GM21528 (cell line): ENCODE measurements at regions not wholly inside any gene's neighbourhood (a gene's known extent, or its start where the extent isn't known, plus 50 kb on each side); places are given as distances from the start of the nearest gene placed in this dataset.

Source experiments
- ATAC-seq: cut with Tn5 transposase; IDR thresholded peaks from one replicate; pipeline ENCODE4 v1.9.1; 2021; ENCODE audit warnings: mild to moderate bottlenecking, moderate library complexity; ENCODE audit not compliant: unreplicated experiment, low FRiP score

DNA sequence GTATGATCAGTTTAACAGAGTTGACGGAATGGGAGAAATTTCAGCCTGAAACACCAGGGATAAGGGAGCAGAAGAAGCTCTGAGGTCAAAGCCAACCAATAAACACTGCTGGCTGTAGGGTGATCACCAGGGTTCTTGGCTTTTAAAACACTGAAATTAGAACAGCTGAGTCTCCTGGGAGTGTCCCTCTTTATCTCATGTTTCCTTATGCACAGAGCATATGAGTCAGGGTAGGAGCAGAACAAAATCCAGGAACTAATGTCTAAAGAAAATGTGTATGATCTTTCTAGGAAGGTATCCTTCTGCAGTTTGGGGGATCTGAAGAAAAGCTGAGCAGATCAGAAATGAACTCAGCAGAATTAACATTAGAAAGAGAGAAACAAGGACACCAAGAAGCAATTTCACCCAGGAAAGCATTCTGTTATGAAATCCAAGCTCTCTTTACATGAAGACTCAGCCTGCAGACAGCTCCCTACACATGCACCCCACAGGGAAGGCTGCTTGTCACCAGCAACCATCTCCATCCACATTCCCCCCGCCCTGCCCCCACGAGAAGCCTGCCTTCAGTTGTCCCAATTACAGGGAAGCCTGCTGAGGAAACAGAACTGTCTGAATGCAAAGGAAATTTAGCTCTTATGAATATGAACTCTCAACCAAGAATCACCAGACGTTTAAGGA, 469.7 kb downstream of the PDCD6IP start:
- ATAC-seq, result no peak

DNA sequence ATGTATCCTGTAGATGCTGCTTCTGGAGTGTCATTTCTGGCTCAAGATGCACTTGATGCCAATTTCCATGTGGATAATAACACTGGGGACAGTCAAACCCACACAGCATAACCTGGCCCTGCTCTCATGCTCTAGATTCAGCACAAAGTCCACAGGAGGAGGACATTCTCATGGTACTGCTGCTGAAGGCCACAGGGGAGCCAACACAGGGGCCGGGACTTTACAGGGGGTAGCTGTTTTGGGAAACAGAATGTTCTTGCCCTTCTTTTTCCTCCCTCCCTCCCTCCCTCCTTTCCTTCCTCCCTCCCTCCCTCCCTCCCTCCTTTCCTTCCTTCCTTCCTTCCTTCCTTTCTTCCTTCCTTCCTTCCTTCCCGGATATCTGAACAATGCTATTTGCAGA, 477.4 kb downstream of the PDCD6IP start:
- no peak for ATAC-seq

DNA sequence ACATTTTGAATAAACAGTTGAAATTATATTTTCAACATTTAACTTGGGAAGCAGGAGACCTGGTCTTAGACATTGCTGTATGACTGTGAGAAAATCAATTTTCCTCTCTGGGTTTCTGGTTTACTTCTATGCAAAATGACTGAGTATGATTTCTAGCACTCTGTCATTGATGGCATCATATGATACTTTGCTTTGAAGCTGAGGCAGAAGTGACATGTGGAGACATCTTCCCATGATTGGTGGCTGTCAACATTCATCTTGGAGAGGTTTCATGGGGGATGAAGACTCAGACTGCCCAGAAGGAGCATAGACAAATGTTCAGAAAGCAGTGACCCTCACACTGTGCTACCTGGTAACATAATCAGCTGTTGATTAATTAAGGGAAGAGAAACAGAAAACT, 477.9 kb downstream of the PDCD6IP start:
- no peak for ATAC-seq

DNA sequence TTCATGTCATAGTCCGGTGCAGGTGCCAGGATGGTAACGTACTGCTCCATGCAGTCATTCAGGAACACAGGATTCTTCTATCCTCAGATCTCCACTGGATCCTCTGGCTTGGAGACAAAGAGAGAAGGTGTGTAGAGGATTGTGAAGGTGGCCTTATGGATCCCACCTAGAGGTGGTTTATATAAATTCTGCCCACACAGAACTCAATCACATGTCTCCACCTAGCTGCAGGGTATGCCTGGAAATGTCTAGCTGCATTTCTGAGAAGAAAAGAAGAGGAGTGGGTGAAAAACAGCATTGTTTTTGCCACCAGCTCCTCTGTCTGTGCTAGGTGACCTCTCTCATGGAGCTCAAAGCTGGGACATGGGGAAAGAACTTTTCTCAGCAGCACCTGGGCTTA, 478.7 kb downstream of the PDCD6IP start:
- no peak for ATAC-seq

DNA sequence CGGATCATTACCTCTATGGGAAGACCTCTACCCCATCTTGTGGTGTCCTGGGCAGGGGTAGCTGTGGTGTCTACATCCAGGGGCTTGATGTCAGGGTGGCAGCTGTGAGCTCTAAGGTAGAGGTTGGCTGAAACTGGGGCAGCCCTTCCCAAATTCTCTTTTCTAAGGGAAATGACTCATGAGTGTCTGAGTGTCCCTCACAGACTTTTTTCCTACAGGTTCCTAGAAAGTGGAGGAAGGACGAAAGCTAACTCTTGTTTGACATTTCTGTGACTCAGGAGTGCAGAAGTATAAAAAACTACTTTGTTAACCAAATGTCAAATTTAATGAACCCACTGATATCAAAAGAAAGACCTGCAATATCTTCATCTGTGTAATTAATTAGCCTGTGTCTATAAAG, 481.5 kb downstream of the PDCD6IP start:
- no peak for ATAC-seq

DNA sequence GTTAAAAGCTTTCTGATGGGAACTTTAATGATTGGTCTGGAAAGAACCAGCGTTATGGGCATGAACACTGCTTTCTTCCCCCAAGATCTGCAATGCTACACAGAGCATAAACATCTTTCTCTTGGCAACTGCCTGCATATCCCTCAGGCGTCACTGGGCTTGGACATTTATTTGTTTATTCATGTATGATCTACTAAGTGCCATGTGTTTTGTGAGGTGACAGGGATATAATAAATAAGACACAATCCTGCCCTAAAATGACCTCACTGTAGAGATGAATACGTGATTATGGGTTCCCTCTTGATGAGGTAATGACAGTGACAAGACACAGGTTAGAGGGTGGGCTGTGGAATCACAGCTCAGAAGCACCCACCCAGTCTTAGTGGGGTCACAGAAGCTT, 485.3 kb downstream of the PDCD6IP start:
- no peak for ATAC-seq

DNA sequence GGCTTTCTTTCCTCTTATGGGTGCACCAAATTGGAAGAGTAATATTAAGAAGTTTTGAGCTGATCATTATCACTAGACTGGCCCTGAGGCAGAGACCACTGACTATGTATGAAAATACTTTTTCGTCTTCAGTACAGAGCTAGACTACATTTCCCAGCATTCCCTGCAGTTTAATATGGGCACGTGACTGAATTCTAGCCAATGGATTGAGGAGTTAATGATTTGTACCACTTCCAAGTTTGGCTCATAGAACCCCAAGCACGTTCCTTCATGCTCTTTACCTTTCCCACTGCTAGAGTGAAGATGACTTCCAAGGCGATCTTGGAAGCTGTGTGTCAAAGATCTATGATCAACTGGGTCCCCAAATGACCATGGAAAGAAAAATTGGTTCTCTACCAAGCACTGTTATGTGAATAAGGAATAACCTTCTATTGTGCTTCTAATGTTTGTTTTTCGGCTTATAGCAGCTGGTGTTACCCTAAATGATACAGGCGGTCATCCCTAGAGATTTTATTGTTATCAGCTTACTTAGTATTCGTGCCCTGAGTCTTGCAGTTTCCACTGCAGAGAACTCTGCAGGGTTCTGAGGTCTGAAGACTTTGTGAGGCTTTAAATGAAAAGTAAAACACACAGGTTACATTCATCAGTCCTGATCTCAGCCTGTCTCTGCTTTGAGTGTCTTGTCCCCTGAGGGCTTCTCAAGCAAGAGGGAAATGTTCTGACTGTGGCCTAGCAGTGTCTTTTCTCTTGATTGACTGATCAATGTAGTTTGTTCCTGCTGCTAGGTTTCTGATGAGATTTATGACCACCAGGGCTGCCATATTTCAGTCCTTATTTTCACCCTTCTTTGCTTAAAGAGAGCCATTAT, 486.8 kb downstream of the PDCD6IP start:
- no peak for ATAC-seq

DNA sequence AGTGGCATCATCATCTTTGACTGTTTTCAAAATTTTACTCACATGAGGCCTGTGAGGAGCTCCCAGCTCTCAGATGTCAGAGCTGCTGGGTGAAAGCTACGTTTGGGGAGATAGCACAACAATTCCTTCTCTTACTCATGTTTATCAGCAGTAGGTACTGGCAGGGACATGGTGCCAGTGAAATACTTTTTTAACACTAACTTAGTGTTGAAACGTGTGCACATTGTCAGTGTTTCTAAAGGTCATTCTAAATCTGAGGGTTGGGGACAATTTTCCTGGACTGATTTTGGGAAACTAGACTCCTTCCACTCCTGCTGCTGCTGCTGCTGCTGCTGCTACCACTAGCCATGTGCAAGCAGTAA, 487.4 kb downstream of the PDCD6IP start:
- no peak for ATAC-seq

DNA sequence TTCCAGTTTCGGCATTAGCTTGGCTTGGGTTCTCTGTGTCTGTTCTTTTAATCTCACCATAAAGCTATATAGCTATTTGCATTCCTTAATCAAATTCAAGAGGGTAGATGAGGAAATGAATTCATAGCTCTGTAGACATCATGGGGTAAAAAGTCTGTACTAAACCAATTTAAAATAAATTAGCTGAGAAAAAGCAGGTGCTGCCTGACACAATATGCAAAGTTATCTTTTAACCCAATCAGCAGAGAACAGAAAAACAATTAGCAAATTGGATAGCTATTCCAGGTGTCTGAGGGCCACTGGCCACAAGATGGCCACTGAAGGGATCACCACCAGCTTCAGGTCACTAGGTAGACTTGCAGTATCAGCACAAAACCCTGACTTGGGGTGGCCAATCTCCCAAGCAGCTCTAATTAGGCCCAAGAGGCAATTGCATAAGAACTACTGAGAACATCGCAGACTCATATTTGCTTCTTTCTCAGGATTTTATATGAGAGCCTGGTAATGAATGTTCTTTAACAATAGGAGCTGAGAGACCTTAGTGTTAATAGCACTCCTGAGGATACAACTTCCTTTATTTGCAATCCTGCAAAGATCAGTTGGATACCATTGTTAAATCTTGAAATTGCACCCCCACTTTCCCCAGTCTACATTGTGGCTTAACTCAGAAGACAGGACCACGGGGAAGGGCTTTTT, 494.3 kb downstream of the PDCD6IP start:
- ATAC-seq, result no peak

DNA sequence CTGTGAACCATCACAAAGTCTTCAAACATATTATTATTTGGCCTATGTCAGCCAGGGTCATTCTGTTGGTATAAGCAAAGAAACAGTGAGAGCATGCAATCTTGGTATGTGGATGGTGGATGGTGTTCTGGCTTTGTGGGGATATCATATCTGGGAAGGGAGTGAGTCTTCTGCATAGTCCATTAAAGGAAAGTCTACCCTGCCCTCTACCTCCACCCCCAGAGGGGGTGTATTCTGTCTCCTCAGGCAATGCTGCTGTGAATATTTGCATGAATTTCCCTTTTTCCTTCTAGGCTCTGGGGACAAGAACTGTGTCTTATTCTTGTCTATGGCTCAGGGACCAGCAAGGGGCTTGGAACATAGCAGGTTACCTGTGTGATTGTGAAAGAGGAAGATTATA, 495.8 kb downstream of the PDCD6IP start:
- no peak for ATAC-seq

DNA sequence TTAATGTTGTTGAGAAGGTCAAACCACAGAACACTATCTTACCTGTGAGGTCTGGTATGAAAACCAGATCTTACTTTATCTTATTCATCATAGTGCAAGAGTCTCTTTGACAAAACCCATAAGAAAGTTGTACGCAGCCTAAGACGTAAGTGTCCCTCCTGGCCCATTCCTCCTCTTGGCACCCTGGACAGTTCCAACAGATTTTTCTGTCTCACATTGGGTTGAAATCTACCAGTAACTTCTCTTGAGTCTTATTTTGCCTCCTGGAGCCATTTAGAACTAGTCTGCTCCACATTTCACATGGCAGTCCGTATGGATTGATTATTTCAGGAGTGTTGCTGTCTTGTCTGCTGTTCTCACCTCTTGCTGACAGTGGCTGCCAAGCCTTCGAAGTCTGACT, 498.4 kb downstream of the PDCD6IP start:
- no peak for ATAC-seq

DNA sequence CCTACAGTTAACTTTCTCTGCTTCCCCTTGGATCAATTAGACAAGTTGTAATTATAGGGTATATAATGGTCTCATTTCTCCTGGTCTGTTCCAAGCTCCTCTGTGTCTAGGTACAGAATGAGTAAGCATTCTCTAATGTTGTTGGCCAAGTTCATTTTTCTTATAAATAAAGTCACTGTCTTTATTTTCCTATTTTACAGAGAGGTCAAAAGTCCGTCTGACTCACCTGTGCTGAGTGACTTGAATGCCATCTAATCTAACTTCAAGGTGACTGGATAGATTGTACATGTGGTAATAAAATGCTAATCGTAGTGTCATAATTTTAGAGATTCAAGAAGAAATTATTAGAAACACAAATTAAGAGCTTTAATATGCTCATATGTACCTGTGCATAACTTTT, 500.2 kb downstream of the PDCD6IP start:
- ATAC-seq, result no peak

DNA sequence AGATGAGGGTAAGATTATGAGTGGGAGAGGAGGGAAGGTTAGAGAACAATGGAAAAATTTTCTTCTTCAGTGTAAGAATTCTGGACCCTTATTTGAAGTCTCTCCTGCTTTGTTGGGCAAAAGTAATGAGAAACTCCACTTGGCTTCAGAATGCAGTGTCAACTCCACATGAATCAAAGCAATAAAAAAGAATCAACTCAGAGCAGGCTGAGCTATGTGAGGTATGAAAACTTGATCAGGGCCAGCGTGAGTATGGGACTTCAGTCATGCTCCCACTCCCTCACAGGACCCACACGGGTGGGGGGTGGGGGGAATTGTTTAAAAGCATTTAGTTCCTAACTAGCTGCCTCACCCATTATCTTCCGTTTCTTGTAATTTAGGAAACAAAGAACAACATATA, 502.2 kb downstream of the PDCD6IP start:
- ATAC-seq, result no peak

DNA sequence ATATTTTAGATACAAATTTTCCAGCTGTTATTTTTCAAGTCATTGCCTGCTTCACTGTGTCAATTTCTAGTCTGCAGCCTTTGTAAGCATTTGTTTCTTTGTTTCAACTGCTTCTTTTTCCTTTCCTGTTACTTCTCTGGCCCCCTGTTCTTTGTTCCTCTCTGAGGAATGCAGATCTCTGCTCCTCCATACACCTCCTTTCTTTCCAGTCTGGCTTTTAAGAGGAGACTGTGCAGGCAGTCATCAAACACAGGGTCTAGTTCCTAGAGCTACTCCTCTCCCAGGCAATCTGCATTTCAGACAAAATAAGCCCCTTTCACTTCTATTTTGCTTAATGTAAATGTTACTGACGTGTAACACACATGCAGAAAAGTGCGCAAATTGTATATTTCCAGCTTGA, 502.9 kb downstream of the PDCD6IP start:
- no peak for ATAC-seq

DNA sequence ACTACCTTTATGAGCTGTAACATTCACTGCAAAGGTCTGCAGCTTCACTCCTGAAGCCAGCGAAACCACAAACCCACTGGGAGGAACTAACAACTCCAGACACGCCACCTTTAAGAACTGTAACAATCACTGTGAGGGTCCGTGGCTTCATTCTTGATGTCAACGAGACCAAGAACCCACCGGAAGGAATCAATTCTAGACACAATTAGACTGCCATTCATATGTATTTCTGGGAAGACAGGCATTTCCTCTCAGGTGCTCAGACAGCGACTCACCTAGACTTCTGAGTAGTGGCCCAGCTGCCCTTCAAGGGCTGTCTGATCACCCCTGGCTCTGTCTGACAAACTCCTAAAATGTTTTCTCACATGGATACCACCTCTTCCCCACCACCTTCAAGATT, 506.8 kb downstream of the PDCD6IP start:
- ATAC-seq, result no peak

DNA sequence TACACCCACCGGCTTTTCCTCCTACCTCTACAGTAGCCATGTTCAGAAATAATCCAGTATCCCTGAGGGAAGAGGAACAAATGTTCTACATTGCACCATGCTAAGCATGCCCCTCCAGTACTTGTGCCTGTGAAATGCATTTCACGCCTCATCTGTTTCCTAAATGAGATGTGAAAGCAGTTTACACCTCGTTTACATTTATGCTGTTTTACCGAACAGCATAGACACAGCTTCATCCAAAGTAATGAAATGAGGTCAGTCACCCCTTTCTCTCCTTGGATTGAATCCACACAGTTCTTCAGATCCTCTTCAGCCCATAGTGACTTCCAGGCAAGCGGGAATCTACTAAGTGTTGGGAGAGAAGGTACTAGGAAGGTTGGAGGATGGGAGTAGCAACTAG, 514.3 kb downstream of the PDCD6IP start:
- ATAC-seq, result no peak

DNA sequence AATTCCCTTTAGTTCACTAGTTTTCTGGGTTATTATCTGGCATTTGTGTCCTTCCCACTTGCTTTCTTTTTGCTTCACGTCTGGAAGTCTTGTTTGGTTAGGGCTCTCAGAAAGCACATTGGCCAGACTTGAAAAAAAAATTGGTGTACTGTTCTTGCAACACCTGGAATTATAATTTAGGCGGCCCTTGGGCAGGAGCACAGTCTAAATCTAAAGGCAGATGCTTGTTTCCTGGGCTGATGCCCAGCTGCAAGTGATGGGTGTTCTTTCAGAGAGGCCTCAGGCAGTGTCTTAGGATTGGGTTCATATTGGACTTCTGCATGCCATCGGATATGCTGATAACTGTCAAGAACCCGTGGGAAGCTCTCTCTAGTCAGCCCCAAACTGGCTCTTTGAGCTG, 521.5 kb downstream of the PDCD6IP start:
- no peak for ATAC-seq

DNA sequence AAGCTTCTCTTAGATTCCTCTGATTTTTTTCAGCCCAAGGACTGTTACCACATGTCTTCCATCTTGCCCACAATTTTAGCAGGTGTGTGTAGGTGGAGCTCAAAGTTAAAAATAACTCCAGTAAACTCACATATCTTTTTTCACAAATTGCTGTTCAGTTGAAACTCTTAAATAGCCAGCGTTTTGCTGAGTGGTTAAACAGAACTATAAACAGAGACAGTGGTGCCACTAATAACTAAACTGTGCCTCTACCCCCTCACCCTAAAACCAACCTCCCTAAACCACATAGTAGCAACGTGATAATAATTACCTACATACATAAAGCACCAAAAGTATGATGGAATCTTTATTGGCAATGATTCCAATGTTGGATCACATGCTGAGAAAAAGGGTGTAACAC, 525.1 kb downstream of the PDCD6IP start:
- ATAC-seq, result peak; percentile 83

DNA sequence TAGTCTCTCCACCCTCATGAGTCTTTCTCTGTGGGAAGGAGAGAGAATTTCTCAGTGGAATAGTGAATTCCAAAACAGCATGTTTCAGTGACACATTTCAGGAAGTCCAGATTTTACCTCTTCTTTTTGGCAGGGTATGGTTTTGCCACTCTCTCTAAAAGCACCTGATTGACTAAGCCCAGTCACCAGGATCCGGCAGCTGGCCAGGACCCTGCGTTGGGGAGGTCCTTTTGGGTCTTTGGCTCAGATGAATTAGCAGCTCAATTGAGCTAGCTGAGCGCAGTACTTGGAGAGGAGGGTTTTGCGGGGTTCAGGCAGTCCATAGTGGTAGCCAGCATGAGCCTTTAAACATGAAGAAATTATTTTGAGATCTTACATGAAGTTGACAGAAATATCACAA, 548.2 kb downstream of the PDCD6IP start:
- no peak for ATAC-seq

DNA sequence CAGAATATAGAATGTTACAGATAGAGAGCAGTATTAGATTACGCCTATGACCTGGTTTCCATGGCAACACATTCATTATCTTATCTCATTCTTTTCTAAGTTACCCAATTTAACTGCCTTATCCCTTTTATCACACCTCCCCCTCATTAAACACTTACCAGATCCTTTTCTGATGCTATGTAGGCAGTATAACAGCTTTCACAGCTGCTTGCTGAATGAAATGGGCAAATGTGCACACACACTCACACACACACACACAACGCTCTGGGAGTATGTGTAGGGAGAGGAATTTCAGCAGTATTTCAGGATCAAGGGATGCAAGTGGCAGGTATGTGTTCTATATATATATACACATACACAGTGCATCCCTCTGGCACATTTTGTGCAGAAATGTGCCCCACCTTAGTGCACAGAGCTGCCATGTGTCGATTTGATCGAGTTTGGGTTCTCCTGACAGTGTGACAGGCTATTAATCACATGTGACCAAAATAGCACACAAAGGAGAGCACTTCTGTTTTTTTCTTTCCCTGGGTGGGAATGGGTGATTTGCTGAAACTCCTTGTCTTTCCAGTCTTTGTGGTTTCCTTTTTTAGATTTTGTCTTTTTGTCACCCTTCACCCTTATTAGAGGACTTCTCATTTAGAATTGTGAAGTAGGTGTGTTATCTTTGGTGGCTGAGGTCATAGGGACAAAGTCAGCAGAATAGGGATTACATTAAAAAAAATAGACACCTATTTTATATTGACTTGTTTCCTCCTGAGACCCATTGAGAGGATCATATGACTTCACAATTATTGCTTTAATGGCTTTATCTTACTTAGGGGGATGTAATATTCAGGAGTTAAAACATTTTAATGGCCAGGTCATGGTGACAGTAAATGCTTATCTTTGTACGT, 553.7 kb downstream of the PDCD6IP start:
- no peak for ATAC-seq
